ENCODE measurements at regions not wholly inside any gene's neighbourhood (a gene's known extent, or its start where the extent isn't known, plus 50 kb on each side); places are given as distances from the start of the nearest gene placed in this dataset.

DNA sequence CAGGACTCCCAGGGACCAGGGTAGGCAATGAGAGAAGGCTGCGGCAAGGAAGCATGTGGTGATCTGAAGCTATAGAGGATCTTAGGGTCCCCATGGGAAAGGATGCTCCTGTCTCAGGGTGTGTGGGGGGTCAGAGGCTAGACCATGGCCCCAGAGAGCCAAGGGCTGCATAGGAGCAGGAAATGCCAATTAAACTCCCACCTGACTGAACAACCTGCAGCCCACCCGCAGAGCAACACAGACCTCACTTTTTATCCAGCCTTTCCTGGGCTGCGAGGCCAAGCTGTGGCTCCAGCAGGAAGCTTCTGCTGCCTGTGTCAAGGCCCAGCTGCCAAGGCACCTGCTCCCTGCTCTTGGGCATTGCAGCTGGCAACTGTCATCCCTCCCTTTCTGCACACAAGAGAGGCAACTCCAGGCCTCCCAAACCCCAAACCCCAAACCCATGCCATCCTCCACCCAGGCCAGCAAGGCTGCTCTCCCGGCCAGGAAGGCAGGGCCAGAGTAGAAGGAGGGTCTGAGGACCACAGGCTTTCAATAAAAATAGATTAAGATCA, 290.1 kb downstream of the FOXO1 start:
- peaks cover 3% of the 10 kb centered on the region for H3K36me3 Mint-ChIP-seq (ENCODE audit: low read depth)
- no peaks in the 10 kb centered on the region for H3K9me3 ChIP-seq (ENCODE audit: control insufficient read depth, low read length, poor library complexity, severe bottlenecking)
- H3K4me3 Mint-ChIP-seq: no peak overlapping the region
- H3K27ac Mint-ChIP-seq: no peak overlapping the region
- ATAC-seq (no peak), DNase-seq (no peak)
- peaks cover 19% of the 10 kb centered on the region for H3K4me1 Mint-ChIP-seq
- H3K27me3 Mint-ChIP-seq: no peaks in the 10 kb centered on the region

DNA sequence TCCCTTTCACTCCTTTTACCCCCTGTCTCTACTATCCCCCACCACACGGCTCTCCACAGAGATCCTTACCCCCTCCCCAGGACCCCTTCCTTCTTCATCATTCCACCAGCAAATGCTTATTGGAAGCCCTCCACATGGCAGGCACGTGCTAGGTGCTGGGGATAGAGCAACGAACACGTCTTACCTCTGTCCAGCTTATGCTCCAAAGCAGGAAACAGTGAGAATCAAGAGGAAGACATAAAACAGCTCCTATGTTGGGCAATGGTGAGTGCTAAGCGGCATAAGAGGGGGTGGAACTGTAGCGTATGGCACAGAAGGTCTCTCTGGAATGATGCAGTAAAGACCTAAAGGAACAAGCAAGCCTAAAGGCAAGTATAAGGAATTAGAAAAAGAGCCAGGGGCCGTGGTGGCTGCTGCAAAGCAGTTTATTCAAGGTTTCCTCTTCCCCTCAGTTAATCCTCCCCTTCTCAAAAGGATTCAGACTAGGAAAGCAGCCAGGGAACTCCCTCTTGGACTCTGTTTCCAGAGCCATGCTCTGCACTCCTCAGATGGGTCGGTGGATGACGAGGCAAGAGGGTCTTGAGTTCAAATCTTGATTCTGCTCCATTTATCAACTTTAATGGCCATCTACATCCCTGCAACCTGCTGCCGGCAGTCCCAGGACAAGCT, 289.4 kb downstream of the FOXO1 start:
- H3K27me3 Mint-ChIP-seq: no peaks in the 10 kb centered on the region
- no peak for ATAC-seq

DNA sequence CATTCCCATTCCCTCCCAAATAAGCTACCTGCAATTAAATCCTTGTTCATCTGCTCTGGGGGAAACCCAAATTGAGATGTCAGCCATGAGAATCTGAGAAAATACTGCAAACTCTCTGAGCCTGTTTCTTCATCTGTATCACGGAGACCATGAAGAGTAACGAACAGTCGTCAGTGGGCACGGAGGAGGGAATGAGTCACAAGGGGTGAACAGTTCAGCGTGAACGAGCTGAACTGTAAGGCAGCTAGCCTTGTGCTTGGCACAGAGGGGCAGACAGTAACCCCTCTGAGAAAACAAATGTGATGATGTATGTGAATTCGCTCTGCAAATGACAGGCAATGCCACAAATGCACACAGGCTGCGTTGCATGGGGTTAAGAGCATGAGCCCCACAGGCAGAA, 288.7 kb downstream of the FOXO1 start:
- Mint-ChIP-seq H3K27me3 (no peaks in the 10 kb centered on the region), H3K36me3 (ENCODE audit: low read depth) (peaks cover 3% of the 10 kb centered on the region), H3K4me1 (peaks cover 16% of the 10 kb centered on the region), H3K4me3 (no peak overlapping the region), H3K27ac (no peak overlapping the region)
- ATAC-seq (no peak), DNase-seq (no peak)
- no peaks in the 10 kb centered on the region for H3K9me3 ChIP-seq (ENCODE audit: control insufficient read depth, low read length, poor library complexity, severe bottlenecking)

More for the DNA sequence above, 289.4 kb downstream of the FOXO1 start:
- no peaks in the 10 kb centered on the region for H3K9me3 ChIP-seq (ENCODE audit: control insufficient read depth, low read length, poor library complexity, severe bottlenecking)
- Mint-ChIP-seq H3K27ac (no peak overlapping the region), H3K36me3 (ENCODE audit: low read depth) (peaks cover 3% of the 10 kb centered on the region), H3K4me3 (no peak overlapping the region), H3K4me1 (peaks cover 16% of the 10 kb centered on the region)
- DNase-seq: no peak

DNA sequence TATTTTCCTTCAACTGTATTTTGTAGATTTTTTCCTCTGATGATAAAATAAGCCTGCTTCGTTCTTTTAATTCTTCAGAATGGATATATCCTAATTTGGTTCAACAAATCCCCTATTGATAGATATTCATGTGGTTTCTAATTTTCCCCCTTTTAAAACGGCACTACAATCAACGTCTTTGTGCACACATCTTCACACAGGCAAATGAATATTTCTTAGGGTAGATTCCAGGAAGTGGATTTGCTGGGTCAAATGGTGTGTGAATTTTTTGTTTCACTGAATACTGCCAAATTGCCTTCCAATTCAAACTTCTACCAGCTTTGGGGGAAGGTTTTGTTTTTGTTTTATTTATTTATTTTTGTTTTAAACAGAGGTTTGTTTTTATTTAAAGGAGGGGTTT, 287.2 kb downstream of the FOXO1 start:
- DNase-seq (no peak), ATAC-seq (no peak)
- no peaks in the 10 kb centered on the region for H3K9me3 ChIP-seq (ENCODE audit: control insufficient read depth, low read length, poor library complexity, severe bottlenecking)
- Mint-ChIP-seq H3K27ac (no peak overlapping the region), H3K4me1 (peaks cover 10% of the 10 kb centered on the region), H3K4me3 (no peak overlapping the region), H3K27me3 (no peaks in the 10 kb centered on the region), H3K36me3 (ENCODE audit: low read depth) (peaks cover 3% of the 10 kb centered on the region)

DNA sequence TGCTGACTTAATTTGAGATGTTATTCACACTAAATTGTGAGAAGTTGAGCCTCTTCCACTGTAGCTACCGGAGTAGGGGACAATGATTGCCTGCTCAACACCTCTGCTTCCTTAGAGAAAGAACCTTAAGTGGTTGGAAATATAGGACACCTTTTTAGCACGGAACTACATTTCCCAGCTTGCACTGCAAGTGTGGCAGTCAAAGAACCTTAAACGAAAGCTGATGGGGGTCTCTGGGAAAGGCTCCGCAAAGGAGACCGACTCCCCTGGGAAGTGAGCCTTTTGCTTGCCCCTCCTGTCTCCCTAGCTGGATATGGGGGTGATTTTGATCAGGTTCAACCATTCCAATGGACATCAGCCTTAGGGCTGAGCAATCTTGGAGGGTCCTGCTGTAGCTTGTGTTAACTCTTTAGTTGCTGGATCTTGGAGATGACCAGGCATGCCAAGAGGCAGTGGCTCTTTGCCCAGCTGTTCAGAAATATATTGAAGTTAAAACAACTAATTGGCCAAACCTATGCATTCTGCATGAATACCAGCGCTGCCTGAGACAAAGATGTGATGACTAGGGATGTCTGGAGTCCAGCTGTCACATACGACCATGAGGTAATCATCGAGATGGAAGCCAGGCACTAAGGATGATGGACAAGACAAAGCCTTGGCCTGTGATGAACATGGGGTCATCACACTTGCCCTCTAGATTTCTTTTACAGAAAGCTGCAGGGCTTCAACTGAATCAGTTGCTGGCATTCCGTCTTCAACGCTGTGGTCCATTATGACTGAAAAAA, 286.5 kb downstream of the FOXO1 start:
- DNase-seq: no peak
- no peak for ATAC-seq
- peaks cover 10% of the 10 kb centered on the region for H3K4me1 Mint-ChIP-seq
- no peak overlapping the region for H3K4me3 Mint-ChIP-seq
- peaks cover 3% of the 10 kb centered on the region for H3K36me3 Mint-ChIP-seq (ENCODE audit: low read depth)
- H3K27ac Mint-ChIP-seq: no peak overlapping the region
- no peaks in the 10 kb centered on the region for H3K27me3 Mint-ChIP-seq
- no peaks in the 10 kb centered on the region for H3K9me3 ChIP-seq (ENCODE audit: control insufficient read depth, low read length, poor library complexity, severe bottlenecking)

DNA sequence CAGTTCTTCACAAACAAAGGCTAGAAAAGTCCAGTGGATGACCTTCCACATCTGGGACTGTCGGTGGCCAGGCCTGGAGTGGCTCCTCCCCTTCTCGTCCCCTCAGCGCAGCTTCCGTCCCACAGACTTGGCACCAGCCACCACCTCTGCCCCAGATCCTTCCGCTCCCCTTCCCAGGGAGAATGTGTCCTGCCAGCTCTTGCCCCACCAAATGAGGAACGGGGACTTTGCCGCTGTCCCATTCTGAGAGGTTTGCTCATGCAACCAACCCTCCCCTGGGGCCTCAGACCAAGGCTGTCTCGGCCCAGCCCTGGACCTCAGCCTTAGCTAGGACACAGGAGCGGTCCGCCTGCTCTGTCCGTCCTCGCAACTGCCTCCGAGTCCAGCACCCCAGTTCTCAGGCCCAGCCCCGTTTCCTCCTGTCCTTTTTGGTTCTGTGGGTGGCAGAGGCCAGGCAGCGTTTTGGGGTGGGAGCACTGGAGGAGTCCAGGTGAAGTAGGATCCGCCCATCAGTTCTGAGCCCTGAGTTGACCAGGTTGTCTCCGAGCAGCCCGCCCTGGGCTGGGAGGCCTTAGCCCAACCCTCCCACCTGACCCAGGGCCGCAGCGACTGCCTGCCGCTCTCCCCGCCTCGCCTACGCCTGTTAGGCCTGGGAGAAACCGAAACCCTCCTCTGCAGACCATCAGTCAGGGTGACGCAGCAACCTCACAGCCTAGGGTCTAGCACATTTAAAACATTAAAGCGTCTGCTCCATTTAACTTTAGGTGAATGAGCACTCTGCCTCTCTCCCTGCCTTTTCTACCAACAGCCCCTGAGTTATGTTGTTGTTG, 284.3 kb downstream of the FOXO1 start:
- Mint-ChIP-seq H3K4me1 (peaks cover 4% of the 10 kb centered on the region), H3K36me3 (ENCODE audit: low read depth) (no peaks in the 10 kb centered on the region), H3K27me3 (no peaks in the 10 kb centered on the region), H3K27ac (no peak overlapping the region), H3K4me3 (no peak overlapping the region)
- DNase-seq (no peak), ATAC-seq (no peak)
- H3K9me3 ChIP-seq (ENCODE audit: control insufficient read depth, low read length, poor library complexity, severe bottlenecking): no peaks in the 10 kb centered on the region

DNA sequence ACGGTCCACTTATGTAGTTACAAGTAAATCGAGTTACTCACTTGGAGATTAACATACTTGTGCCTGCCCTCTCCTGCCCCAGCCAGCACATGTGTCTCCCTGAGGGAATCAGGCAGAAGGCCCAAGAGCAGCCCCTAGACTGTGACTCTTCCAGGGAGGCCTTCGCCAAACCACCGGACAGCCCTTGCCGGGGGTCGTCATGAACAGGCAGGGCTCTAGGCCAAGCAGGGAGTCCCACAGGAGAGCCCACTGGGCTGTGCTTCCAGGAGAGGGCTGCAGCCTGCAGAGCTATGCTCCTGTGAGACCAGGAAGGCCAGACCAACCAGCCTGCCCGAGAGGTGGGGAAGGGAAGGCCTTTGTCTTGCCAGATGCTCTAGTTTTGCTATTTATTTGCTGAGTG, 283.3 kb downstream of the FOXO1 start:
- Mint-ChIP-seq H3K36me3 (ENCODE audit: low read depth) (no peaks in the 10 kb centered on the region), H3K27me3 (no peaks in the 10 kb centered on the region), H3K27ac (no peak overlapping the region), H3K4me3 (no peak overlapping the region), H3K4me1 (peaks cover 5% of the 10 kb centered on the region)
- ATAC-seq (no peak), DNase-seq (no peak)
- H3K9me3 ChIP-seq (ENCODE audit: control insufficient read depth, low read length, poor library complexity, severe bottlenecking): no peaks in the 10 kb centered on the region

DNA sequence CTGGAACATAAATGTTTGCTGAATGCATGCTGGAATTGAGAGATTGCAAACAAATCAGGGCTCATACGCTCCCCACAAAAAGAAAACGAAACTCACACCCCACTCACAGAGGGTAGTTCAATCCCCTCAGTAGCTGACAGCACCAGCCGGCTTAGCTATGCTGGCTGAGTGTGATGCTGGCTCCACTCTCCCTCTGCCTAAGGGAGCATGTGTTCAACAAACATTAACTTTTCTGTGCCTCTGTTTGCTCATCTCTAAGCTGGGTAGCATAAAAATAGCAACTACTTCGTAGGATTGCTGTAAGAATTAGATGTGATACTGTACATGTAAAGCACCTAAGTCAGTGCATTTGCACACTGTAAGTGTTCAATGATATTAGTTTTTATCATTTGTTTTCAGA, 282.6 kb downstream of the FOXO1 start:
- H3K27ac Mint-ChIP-seq: no peak overlapping the region
- no peak for DNase-seq
- no peaks in the 10 kb centered on the region for H3K9me3 ChIP-seq (ENCODE audit: control insufficient read depth, low read length, poor library complexity, severe bottlenecking)
- no peak for ATAC-seq
- no peaks in the 10 kb centered on the region for H3K27me3 Mint-ChIP-seq
- H3K4me3 Mint-ChIP-seq: no peak overlapping the region
- peaks cover 11% of the 10 kb centered on the region for H3K4me1 Mint-ChIP-seq
- no peaks in the 10 kb centered on the region for H3K36me3 Mint-ChIP-seq (ENCODE audit: low read depth)

DNA sequence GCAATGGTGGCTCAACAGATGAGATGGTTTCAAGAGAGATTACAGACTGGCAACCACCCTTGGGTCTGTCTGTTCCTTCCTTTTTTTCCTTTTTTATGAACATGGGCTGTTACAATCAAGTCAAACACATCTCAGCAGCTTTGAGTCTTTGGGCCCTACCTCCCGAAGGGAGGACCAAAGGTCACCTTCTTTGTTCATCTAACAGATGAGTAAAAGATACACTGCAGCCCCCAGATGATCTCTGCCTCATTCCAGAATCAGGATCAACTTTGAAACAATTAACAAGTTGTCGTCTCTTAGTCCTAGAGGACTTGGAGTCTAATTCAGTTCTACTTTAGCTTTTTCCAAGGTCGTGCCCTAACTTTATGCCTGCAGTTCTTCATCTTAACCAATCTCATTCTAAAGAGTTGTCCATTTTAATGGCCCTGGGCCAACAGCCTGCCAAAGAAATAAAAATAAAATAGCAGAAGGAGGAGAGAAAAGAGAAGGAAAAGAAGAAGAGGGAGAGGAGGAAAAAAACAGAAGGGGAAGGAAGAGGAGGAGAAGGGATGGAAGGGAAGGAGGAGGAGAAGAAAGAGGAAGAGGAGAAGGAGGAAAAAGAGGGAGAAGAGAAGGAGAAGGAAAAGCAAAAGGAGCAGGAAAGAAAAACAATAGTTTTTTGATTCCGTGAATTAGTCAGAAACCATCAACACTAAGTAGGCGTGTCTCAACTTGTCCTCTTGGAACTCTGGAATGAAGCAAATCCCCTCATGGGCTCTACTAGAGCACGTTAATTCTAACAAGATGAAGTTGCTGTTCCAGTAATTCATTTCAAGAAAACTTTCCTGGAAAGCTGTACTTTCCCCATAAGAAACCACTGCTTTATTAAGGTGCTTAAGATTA, 281.2 kb downstream of the FOXO1 start:
- Mint-ChIP-seq H3K27ac (peak overlapping the region; percentile 34), H3K36me3 (ENCODE audit: low read depth) (no peaks in the 10 kb centered on the region), H3K27me3 (no peaks in the 10 kb centered on the region), H3K4me3 (no peak overlapping the region), H3K4me1 (peaks cover 16% of the 10 kb centered on the region)
- no peaks in the 10 kb centered on the region for H3K9me3 ChIP-seq (ENCODE audit: control insufficient read depth, low read length, poor library complexity, severe bottlenecking)
- DNase-seq (no peak), ATAC-seq (no peak)

DNA sequence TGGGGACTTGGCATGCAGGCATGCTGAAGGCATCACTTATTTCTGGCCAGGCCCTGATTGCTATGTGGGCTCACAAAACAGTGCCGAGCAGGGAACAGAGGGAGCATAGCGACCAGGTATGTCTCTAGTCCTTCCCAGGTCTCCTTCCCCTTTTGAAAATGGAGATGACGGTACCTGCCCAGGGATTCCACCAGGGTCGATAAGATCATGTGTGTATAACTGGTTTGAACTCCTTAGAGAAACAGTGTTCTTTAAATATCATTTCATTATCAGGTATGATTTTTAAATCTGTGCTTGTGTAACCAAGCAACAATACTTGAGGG, 280.6 kb downstream of the FOXO1 start:
- ATAC-seq: no peak
- no peak for DNase-seq
- H3K36me3 Mint-ChIP-seq (ENCODE audit: low read depth): no peaks in the 10 kb centered on the region
- H3K9me3 ChIP-seq (ENCODE audit: control insufficient read depth, low read length, poor library complexity, severe bottlenecking): no peaks in the 10 kb centered on the region
- H3K4me3 Mint-ChIP-seq: no peak overlapping the region
- H3K27ac Mint-ChIP-seq: peak overlapping the region; percentile 34
- peaks cover 19% of the 10 kb centered on the region for H3K4me1 Mint-ChIP-seq
- H3K27me3 Mint-ChIP-seq: no peaks in the 10 kb centered on the region

DNA sequence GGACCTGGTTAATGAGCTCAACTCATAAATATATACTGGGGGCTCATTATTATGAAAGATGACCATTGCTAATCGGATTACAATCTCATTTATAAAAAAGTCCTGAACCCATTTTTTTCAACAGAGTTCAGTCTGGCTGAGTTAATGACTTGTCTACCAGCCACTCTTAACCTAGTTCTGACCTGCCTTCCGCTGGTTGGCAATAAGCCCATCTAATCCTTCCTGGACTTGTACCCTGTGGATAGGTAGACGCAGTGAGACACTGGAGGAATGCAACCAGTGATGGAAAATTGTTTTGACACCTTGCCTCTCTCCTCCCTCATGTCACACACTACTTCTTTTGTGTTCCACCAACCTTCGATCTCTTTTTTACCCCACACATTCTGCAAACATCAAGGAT, 279.9 kb downstream of the FOXO1 start:
- H3K27me3 Mint-ChIP-seq: no peaks in the 10 kb centered on the region
- H3K4me3 Mint-ChIP-seq: no peak overlapping the region
- ATAC-seq (no peak), DNase-seq (no peak)
- H3K27ac Mint-ChIP-seq: peak overlapping the region; percentile 96
- peaks cover 19% of the 10 kb centered on the region for H3K4me1 Mint-ChIP-seq
- no peaks in the 10 kb centered on the region for H3K36me3 Mint-ChIP-seq (ENCODE audit: low read depth)
- no peaks in the 10 kb centered on the region for H3K9me3 ChIP-seq (ENCODE audit: control insufficient read depth, low read length, poor library complexity, severe bottlenecking)

DNA sequence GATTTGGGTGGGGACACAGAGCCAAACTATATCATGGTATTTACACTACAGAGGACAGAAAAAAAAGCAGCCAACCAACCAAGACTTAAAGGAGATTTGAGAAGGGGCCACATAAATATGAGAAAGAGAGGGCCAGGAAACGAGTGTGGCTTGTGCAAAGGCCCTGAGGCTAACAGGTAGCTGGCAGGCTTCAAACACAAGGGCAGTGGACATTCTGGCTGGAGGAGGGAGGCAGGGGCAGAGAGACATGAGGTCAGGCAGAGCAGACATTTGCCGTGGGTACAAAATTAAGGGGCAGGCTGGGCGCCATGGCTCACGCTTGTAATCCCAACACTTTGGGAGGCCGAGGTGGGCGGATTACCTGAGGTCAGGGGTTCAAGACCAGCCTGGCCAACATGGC, 278.7 kb downstream of the FOXO1 start:
- Mint-ChIP-seq H3K4me1 (peaks cover 21% of the 10 kb centered on the region), H3K36me3 (ENCODE audit: low read depth) (no peaks in the 10 kb centered on the region), H3K27ac (peak overlapping the region; percentile 96), H3K27me3 (no peaks in the 10 kb centered on the region), H3K4me3 (peak overlapping the region; percentile 28)
- DNase-seq (no peak), ATAC-seq (no peak)
- no peaks in the 10 kb centered on the region for H3K9me3 ChIP-seq (ENCODE audit: control insufficient read depth, low read length, poor library complexity, severe bottlenecking)
